GM19467 (cell line): ENCODE measurements at regions not wholly inside any gene's neighbourhood (a gene's known extent, or its start where the extent isn't known, plus 50 kb on each side); places are given as distances from the start of the nearest gene placed in this dataset.

Experiments
- ATAC-seq: cut with Tn5 transposase; IDR thresholded peaks from one replicate; pipeline ENCODE4 v1.9.1; 2021; ENCODE audit warnings: mild to moderate bottlenecking, moderate library complexity; ENCODE audit not compliant: unreplicated experiment

DNA sequence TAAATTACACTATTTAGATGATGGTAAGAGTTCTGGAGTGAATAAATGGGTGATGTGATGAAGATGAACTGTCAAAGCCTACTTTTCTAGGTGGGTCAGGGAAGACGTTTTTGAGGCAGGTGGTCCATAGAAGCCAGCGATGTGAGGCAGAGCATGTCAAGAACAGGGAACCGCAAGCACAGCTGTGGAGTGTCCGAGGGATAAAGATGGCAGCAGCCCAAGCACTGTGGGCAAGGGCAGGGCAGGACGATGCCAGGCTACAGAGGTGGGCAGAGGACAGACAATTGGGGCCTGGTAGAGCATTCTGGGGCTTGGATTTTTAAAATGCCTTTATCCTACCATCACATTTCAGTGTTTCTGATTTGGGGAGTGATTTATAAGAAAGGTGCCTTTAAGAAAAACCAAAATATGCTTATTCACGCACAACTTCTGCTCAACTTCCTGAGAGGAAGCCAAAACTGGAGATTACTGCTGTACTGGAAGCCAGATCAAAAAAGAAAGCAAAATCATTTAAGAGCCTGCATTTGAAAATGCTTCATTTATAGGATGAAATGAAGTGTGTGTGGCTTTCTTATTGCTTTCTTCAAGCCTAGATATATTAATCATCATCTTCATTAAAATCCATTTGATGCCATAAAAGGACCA, 119.0 kb upstream of the WDR17 start:
- no peak for ATAC-seq

DNA sequence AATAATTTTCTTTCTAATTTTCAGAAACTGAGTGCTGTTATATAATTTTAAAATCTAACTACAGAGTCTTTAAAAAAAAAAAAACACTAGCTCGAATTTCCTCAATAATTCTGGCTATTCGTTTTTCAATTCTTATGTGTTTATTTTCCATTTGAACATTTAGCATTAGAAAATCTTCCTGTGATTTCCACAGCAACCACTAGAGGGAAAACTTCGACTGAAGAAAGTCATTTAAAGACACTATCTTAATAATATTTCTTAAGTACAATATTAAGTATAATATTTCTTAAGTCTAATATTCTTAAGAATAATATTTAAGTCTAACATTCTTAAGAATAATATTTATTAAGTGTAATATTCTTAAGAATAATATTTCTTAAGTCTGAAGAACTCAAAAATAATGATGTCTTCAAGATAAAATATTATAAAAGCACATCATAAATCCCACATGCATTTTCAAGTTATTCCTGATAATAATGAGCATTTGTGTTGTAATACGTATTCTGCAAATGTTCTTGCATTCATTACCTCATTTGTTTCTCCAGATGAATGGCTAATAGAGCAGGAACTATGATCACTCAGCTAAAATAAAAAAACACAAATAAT, 118.4 kb upstream of the WDR17 start:
- ATAC-seq: no peak

DNA sequence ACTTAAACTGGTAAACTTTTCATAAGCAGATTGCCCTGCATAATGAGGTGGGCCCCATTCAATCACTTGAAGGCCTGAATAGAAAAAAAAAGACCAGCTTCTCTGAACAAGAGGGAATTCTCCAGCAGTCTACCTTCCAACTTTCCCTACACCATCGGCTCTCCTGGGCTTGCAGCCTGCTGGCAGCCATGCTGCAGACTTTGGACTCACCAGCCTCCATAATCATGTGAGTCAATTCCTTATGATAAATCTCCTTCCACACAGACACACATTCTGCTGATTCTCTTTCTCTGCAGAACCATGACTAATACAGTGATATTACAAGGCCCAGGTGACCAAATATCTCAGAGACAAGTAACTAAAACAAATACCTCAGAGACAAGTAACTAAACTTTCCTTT, 113.8 kb upstream of the WDR17 start:
- ATAC-seq: no peak

DNA sequence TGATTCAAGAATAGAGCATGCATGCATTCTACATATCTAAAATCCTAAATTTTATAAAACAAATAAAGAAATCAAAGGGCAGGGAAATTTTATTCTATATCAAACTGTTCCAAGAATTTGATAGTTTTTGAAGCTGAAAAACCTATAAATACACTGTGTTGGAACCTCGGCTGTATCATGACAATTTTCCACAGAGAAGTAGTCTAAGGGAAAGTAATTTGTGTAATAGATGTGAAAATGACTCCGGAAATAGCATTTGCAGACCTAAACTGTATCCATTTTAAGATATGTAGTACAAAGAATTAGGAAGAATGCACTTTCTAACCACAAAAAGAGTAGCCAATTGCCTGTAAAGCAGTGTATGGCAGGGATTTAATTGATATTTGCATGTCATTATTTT, 112.5 kb upstream of the WDR17 start:
- ATAC-seq: no peak

DNA sequence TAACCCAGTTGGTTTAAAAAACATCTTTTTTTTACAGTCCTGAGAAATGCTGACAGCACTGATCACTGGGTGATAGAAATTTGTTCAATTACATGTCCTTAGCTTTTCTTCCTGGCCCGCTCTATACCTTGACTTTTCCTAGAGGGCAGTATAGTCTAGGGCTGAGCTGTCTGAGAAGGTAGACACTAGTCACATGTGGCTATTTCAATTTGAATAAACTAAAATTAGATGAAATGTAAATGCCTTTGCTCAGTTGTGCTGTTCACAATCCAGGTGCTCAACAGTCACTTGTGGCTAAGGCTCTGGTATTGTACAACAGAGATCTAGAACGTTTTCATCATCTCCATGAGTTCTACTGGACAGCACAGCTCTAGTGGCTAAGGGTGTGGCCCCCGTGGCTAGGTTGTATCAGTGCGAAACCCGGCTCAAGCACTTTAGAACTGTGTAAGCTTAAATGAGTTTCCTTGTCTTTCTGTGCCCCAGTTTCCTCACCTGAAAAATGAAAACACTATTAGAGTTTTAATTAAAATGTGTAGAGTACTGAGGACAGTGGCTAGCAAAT, 111.6 kb upstream of the WDR17 start:
- peak; percentile 94 for ATAC-seq

DNA sequence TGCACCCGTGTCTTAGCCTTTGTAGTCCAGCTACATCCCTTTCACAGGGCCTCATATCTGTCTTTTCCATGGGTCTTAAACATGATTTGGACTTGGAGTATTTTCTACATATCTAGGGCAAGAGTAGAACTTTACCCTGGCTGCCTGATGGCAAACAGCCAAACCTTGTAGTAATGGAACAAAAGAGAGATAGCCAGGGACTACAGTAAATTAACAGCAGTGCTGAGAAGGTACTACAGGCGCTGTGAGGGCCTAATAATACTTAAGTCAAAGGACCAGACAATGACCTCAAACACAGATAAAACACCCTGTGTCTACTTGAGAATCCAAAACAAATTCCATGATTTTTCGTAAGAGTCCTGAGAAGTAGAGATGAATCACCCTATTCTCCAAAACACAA, 111.0 kb upstream of the WDR17 start:
- ATAC-seq: no peak

DNA sequence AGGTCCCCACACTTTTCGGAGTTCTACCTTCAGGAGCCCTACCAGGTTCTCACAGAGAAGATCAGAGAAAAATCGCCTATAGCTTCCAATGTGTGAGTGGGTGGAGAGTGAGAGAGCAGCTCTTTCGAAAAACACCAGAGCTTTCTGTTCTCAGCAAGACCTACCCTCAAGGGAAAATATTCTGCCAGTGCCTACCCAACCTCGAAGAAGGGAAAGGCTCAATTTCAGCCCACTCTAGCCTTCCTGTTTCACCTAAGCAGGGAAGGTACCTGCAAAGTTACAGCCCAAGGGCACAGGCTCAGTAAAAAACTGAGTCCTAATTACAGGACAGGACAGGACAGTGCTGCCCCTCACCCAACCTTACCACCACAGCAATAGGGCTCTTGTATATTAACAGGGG, 104.0 kb upstream of the WDR17 start:
- peak; percentile 70 for ATAC-seq

DNA sequence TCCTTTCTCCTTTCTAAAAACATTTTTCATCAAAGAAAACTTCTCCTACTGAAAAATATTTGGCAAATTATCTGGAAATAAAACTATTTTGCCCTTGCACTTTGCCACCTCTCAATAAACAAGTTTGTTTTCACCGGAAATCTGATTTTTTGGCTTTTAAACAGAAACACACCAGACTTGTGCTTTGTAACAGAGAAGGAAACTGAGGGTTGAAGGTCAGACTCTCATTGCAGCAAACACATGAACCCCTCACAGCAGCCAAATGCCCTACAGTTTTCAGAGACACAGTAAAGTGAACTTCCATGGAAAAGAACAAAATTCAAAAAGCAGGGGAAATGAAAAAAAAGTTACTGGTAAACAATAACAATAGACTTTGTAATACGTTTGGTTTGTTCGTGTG, 95.6 kb upstream of the WDR17 start:
- ATAC-seq: no peak

DNA sequence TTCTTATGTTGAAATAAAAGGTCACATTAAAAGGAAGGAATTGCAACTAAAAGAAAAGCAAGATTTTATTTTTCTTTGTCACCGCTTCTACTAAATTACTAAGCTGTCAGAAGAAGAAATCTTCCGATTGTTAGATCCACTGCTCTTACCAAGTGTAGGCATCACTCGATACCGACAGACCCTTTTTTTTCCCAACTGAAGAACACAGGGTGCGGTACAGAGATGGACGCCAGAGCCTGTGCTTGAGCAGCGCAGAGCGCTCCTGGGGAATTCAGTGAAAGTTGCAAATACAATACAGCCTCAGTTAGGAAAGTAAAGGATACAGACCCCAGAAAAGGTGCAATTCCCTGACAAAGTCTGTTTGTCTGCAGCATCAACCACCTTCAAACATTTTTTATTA, 94.9 kb upstream of the WDR17 start:
- ATAC-seq: no peak

DNA sequence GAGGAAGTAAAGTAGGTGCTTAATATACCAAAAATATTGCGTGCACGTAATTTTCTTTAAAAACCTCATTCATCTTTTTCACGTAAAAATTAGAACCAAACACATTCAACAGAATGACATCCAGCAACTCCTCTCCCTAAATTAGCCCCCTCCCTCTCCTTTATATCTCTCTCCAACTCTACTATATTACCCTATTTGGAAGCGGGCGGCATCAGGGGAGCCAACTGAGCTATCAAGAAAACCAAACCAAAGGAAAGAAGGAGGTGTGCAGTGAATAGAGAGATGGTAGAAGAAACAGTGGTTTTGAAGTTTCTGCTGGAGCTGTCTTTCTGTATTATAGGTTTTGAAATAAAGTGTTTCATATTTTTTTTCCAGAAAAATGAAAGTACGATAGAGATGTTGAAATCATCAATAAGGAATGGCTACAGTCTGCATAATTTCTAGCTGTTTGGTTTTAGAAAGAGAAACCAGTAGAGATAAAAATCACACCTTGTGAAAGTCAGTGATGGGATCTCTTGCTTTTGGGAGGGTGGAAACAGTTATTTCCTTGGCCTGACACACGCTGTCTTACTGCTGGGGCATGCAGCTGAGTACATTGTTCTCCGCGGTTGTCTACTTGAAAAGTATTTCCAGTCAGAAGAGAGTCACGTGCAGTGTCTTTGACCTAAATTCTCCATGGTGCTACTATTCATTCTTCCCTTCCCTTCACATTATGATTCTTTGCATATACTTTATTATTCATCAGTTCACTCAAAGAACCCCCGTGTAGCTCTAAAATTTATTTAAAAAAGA, 94.1 kb upstream of the WDR17 start:
- no peak for ATAC-seq

DNA sequence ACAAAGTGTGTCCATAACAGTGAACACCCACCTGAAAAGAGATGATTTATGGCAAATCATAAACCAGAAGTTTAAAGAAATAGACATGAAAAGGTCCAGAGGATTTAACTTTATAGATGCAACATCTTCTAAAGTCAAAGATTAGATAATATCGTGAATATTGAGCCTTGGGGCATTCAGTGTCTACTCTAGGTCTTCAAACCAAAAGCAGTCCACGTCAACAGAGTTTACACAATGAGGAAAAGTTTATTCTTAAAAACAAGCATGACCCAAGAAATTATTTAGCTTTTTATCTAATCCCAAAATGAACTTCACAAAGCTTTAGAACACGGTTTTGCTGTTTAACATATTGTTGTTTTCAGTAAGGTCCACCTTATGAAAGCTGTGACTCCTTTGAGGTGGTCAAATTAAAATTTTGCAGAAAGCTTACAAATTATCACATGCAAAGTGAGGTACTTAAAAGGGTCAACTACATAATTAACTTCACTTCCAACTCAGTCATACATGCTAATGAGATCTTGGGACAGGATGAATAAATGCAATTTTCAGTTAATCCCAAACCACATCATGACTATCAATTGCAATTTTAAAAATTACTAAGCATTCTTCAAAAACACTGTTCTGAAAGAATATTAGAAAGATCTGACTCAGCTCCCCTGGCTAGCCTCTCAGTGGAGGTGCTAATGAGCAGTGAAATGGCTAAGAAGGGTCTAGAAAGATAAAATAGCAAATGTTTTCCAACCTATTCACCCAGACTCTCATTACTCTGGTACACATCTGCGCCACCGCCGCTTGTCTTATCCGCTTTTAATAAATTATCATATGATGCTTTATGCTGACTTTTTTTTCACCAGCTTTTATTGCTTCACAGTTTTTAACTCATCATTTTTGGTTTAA, 92.4 kb upstream of the WDR17 start:
- no peak for ATAC-seq

DNA sequence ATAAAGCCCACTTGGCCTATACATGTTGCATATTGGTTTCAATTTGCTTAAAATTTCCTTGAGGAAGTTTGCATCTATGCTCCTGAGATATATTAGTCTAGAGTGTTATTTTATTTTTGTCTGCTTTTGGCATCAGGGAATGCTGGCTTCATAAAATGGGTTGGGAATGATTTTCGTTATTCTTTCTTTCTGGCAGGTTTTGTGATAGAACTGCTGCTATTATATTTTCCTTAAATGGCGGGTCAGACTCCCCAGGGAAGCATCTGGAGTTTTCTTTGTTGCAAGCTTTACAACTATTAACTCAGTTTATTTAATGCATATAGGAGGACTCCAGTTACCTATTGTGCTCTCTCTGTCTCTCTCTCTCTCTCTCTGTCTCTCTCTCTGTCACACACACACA, 82.0 kb upstream of the WDR17 start:
- no peak for ATAC-seq

DNA sequence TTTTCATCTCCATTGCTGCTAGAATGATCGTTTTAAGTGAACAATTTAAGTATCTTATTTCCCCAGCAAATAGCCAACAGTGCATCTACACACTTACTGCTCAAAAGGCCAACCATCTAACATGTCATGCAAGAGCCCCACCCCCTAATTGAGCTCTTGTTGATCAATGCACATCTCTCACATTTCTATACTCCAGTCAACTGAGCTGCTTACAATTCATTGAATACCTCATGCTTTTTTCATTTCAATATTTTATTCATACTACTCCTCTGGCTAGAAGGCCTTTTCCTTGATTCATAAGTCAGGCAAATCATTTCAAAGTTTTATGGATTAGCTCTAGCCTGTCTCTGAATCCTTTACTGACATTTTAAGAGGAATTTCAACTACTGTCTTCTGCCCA, 79.0 kb upstream of the WDR17 start:
- ATAC-seq: no peak

DNA sequence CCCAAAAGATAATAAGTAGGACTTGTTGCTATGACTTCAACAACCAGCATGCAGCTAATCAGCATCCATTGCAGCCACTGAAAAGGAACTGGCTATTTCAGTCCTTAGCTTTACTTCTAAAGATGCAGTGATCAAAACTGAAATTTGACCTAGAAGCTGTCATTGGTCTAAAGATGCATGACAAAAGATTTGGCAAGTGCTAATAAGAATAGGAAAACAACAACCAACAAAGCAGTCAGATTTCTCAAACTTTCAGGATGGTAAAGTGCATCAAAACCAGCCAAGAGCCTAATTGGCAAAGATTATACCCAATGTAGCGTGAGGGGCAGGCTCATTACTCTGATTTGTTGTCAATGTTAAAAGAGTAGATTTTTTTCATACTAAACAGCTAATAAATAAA, 77.1 kb upstream of the WDR17 start:
- ATAC-seq: no peak

DNA sequence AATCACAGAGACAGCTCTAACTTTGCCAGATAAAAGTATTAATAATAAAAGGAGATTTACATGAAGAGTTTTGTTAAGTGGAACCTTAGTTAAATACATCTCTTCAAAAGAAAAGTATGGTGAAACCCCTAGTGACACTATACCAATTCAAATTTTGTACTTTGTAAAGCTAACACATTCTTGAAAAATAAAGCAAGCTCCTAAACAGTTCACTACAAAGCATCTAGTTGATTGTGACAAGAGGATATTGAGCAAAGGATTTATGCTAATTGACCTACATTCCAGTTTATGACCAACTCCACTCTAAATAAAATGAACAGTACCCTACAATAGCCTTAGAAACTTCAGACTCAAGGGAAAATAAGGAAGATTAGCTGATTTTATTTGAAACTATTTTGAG, 69.4 kb upstream of the WDR17 start:
- no peak for ATAC-seq

DNA sequence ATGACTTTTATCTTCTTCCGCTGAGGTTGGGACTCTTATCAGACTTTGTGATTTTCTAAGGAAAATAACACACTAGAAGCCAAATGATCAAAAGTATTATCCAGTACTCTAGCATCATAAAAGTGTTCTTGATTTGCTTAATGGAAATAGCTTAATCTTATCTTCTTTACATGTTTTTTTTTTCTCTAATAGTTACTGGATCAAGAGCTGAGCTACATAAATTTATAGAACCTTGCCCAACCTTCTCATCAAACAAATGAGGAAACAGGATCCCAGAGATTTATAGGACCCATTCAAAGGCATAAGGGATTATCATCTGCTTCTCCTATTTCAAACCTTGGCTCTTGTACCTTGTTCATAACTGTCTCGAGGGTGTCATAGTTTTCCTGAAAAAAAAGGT, 68.3 kb upstream of the WDR17 start:
- ATAC-seq: no peak

DNA sequence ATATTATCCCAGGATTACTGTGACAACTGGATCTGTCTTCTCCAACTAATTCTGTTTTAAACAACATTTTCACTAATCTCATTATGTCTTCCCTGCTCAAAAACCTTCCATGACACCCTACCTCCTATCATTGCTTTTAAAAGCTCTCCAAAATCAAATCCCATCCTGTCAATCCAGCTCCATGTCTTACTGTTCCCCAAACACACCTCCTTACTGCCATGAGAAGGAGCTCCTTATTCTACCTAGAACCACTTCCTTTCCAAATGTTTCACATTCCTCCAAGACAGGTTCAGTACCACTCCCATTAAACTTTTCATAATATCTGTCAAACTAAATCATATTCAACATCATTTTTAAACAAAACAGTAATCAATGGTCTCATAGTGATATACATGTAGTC, 66.9 kb upstream of the WDR17 start:
- ATAC-seq: no peak

DNA sequence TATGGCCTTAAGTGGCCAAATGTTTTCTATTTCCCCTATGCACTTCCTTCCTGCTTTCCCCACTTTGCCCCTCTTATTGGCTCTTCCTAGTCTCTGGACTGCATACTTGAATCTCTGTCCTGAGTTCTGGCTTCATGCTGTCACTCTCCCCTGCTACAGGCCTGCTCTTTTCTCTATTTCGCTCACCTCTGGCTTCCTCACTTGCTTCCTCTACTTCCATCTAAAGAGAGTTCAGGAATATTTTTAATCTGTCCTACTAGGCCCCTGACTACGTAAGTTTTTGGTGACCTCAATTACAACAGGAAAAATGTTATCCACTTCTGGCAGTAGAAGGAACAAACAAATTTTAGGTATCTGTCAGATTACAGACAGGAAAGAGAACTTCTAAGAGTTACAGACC, 65.7 kb upstream of the WDR17 start:
- ATAC-seq: no peak

DNA sequence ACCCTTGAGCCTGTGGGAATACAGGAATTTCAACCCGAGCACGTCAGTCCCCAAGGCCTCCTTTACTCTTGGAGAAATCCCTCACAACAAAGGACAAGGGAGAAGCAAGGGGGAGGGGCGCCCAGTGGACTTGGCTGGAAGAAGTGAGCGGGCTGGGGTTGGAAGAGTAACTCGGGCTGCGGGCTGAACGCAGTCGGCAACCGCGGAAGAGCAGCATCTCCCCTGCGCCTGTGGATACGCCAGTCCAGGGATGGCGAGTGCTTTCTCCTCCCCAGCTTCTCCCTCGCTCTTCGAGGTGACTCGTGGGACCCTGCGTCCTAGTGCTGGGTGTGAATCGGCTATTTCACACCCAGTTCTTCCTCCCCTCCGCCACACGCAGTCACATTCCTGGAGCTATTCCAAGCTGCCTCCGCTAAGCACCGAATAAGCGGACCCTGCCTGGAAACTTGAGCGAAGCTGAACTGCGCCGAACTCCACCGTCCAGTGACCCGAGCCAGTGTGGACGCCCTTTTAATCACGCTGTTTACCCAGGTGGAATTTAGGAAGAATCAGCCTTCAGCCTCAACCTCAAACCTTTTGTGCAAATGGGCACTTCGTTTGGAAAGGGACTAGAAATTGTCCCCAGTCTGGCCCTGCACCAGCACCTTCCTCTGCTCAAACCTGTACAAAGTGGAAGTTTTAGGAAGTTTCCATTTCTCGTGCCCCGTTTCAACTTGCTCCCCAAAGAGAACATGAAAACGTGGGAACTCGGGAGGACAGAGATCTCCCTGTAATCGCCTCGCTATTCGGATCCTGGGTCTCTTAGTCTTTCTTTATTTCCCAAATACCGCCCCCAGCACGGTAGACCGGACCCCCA, 64.3 kb upstream of the WDR17 start:
- no peak for ATAC-seq

DNA sequence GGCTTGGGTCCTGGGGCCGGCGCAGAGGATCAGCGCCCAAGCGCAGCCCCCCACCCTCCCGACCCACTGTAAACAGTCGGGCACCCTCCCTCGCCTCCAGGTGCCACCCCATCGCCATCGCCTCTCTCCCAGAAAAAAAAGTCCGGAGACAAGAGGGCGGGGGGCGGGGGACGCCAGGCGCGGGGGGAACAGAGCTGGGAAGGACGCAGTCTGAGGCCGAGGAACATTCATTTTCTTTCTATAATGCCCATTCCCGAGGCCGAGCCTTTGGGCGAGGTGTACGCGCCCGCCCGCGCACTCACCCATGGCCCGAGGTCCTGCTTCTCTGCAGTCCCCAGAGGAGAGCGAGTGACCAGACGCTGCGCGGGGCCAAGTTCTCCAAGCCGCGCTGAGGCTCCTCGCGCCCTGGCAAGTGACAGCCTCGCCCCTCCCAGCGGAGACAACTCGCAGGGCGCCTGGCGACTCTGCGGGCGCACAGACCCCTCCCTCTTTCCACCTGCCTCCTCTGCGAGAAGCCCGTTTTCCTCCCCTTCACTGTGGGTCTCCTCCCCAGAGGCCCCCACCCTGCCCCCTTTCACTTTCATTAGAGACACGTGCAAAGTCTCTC, 63.5 kb upstream of the WDR17 start:
- ATAC-seq: peak; percentile 68
